ENCODE measurements at regions not wholly inside any gene's neighbourhood (a gene's known extent, or its start where the extent isn't known, plus 50 kb on each side); places are given as distances from the start of the nearest gene placed in this dataset.

- TF ChIP-seq ZNF8 (CRISPR knock-in tag; IDR thresholded peaks at IDR 0.05) (no peak), TOX (CRISPR knock-in tag; IDR thresholded peaks at IDR 0.05; ENCODE audit: borderline replicate concordance) (no peak), TSHZ2 (CRISPR knock-in tag; IDR thresholded peaks at IDR 0.05) (no peak), CSRNP3 (CRISPR knock-in tag; IDR thresholded peaks at IDR 0.05) (no peak), ZC3H10 (CRISPR knock-in tag; IDR thresholded peaks at IDR 0.05) (no peak), GLIS3 (CRISPR knock-in tag; IDR thresholded peaks at IDR 0.05) (no peak), ARNTL (CRISPR knock-in tag; IDR thresholded peaks at IDR 0.05; ENCODE audit: borderline replicate concordance, low read depth) (no peak), PPARA (CRISPR knock-in tag; IDR thresholded peaks at IDR 0.05; ENCODE audit: borderline replicate concordance) (no peak), OSR1 (CRISPR knock-in tag; IDR thresholded peaks at IDR 0.05) (no peak), ZFP3 (CRISPR knock-in tag; IDR thresholded peaks at IDR 0.05) (no peak)
- TF ChIP-seq, protein P1, sequence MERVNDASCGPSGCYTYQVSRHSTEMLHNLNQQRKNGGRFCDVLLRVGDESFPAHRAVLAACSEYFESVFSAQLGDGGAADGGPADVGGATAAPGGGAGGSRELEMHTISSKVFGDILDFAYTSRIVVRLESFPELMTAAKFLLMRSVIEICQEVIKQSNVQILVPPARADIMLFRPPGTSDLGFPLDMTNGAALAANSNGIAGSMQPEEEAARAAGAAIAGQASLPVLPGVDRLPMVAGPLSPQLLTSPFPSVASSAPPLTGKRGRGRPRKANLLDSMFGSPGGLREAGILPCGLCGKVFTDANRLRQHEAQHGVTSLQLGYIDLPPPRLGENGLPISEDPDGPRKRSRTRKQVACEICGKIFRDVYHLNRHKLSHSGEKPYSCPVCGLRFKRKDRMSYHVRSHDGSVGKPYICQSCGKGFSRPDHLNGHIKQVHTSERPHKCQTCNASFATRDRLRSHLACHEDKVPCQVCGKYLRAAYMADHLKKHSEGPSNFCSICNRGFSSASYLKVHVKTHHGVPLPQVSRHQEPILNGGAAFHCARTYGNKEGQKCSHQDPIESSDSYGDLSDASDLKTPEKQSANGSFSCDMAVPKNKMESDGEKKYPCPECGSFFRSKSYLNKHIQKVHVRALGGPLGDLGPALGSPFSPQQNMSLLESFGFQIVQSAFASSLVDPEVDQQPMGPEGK (CRISPR knock-in tag; IDR thresholded peaks at IDR 0.05; ENCODE audit: borderline replicate concordance), result no peak
- ATAC-seq, result no peak
Observed at GRCh38 chr12:111226680-111227079, 142.2 kb downstream of the PHETA1 start.

DNA sequence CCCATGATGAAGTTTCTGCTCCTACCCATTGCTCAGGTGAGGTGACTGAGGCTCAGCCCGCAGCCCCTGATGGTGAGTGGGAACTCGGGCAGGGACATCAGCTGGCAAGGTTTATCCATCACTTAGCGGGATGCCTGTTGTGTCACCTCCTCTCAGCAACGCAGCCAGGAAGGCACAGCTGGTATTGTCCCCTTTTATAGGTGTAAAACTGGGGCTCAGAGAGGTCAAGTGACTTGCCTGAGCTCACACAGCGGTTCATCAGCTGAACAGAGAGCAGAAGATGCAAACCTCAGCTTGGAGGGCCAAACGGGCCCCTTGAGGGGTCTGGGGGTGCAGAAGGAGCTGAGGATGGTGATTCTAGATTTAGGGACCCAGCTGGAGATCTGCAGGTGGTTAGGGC, 143.6 kb downstream of the PHETA1 start:
- TF ChIP-seq TOX (CRISPR knock-in tag; IDR thresholded peaks at IDR 0.05; ENCODE audit: borderline replicate concordance), result no peak
- TF ChIP-seq ARNTL (CRISPR knock-in tag; IDR thresholded peaks at IDR 0.05; ENCODE audit: borderline replicate concordance, low read depth), result no peak
- TF ChIP-seq GLIS3 (CRISPR knock-in tag; IDR thresholded peaks at IDR 0.05), result no peak
- no peak for TF ChIP-seq ZFP3 (CRISPR knock-in tag; IDR thresholded peaks at IDR 0.05)
- no peak for TF ChIP-seq ZNF565 (CRISPR knock-in tag; conservative IDR thresholded peaks at IDR 0.05; ENCODE audit: low read depth)
- no peak for TF ChIP-seq CREB5 (CRISPR knock-in tag; IDR thresholded peaks at IDR 0.05; ENCODE audit: low read depth)
- TF ChIP-seq ESRRG (CRISPR knock-in tag; IDR thresholded peaks at IDR 0.05), result no peak
- no peak for TF ChIP-seq RARB (CRISPR knock-in tag; IDR thresholded peaks at IDR 0.05)
- no peak for TF ChIP-seq ZC3H10 (CRISPR knock-in tag; IDR thresholded peaks at IDR 0.05)
- no peak for TF ChIP-seq ISL1 (CRISPR knock-in tag; IDR thresholded peaks at IDR 0.05)
- no peak for TF ChIP-seq TSHZ2 (CRISPR knock-in tag; IDR thresholded peaks at IDR 0.05)
- no peak for TF ChIP-seq ZNF70 (CRISPR knock-in tag; IDR thresholded peaks at IDR 0.05)
- no peak for TF ChIP-seq CSDC2 (CRISPR knock-in tag; IDR thresholded peaks at IDR 0.05)
- TF ChIP-seq ZNF8 (CRISPR knock-in tag; IDR thresholded peaks at IDR 0.05), result no peak
- TF ChIP-seq TCF4 (CRISPR knock-in tag; IDR thresholded peaks at IDR 0.05; ENCODE audit: borderline replicate concordance), result no peak
- no peak for TF ChIP-seq OSR1 (CRISPR knock-in tag; IDR thresholded peaks at IDR 0.05)
- TF ChIP-seq, protein P1 (CRISPR knock-in tag; IDR thresholded peaks at IDR 0.05; ENCODE audit: borderline replicate concordance), result no peak
- TF ChIP-seq BACH2 (CRISPR knock-in tag; IDR thresholded peaks at IDR 0.05; ENCODE audit: borderline replicate concordance), result no peak
- TF ChIP-seq, protein P2, sequence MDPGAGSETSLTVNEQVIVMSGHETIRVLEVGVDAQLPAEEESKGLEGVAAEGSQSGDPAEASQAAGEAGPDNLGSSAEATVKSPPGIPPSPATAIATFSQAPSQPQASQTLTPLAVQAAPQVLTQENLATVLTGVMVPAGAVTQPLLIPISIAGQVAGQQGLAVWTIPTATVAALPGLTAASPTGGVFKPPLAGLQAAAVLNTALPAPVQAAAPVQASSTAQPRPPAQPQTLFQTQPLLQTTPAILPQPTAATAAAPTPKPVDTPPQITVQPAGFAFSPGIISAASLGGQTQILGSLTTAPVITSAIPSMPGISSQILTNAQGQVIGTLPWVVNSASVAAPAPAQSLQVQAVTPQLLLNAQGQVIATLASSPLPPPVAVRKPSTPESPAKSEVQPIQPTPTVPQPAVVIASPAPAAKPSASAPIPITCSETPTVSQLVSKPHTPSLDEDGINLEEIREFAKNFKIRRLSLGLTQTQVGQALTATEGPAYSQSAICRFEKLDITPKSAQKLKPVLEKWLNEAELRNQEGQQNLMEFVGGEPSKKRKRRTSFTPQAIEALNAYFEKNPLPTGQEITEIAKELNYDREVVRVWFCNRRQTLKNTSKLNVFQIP (CRISPR knock-in tag; IDR thresholded peaks at IDR 0.05; ENCODE audit: borderline replicate concordance, low read depth), result no peak
- ATAC-seq, result no peak
